GM21526 (cell line): ENCODE measurements at regions not wholly inside any gene's neighbourhood (a gene's known extent, or its start where the extent isn't known, plus 50 kb on each side); places are given as distances from the start of the nearest gene placed in this dataset.

ENCODE experiments used
- ATAC-seq: cut with Tn5 transposase; IDR thresholded peaks from one replicate; pipeline ENCODE4 v1.9.1; 2021; ENCODE audit warnings: moderate library complexity; ENCODE audit not compliant: unreplicated experiment, low FRiP score

DNA sequence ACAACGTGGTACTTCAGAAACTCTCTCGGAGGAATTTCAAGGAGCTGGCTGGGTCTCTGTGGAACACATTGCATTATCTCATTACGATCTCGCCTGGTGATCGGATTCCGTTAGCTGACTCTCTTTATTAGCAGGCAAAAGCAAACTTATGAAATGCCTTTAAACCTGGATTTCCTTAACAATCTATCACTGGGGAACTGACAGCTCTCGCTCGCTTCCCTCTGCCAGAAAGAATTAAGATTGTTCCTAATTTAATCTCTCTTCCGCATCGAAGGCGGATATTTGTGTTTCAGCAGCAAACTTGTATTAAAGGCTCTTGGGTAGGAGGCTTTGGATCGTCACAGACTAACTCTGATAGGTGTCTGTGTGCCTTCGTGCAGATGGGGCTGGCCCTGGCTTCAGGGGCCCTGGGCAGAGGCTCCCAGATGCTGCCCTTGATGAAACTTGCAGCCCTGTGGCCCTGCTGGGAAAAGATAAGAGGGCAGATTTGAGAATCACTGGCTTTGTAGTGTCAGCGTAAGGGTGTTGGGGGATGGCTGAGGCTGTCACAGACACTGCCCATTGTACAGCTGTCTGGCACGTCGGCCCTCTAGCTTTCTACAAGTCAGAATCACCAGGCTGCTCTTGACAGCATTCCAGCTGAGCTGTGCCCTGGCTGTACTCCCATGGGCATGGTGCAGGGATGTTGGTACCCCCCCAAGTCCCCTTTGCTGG is 162.2 kb upstream of the NECTIN1 start:
- ATAC-seq: no peak

DNA sequence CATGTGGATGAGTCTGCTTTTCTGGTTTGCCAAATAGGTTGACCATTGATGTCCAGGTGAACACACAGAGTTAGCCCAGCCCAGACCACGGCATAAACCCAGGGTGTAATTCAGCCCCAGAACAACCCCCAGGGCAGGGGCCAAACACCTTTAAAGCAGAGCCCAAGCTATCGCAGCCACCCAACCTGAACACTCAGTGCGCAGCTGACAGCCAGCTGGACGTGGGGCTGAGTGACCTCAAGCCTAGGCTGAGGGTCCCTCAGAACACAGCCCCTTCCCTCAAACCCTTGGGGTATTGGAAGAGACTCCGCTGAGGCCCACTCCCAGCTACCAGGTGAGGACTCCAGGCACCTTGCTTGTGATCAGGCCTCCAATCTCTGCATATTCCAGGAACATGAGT is 161.5 kb upstream of the NECTIN1 start:
- ATAC-seq: no peak

DNA sequence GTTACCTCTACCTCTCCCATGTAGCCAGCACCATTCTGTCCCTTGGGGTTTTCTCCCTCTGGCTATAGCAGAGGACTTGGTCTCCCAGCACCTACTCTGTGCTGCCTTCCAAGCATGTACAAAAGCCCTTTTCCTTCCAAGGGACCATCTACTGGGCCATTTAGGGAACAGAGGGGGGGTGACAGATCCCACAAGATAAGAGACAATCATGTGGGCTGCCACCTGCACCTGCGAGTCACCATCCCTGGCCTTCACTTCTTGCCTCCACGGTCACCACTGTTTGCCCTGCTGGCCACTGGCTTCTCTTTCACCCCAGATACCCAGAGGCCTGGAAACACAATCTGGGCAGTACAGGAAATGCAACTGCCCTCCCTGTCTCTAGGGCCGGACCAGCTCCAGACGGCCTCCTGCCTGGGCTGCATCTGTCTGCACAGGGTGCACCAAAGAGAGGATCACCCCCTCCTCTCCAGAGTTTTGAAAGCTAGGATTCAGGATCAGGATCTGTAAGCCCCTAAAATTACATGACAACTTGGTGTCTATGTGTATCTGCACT is 160.8 kb upstream of the NECTIN1 start:
- ATAC-seq: no peak

DNA sequence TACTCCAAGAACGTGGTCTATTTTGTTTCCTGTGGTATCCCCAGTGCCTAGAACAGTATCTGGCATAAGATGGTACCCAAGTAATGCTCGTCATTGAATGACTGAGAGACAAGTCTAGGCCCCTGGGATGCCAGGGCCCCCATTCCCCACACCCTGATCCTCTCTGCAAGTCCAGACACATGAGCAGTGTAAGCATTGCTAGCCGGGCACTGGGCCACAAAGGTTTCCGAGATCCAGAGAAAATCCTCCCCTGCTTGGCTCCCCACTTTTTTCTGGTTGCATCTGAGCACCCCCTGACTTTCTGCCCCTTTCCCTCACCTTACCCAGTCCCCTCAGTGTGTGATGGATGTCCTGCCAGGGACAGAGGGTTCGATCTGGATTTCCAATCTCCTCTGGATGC is 160.1 kb upstream of the NECTIN1 start:
- ATAC-seq: no peak

- ATAC-seq: no peak
Observed at GRCh38 chr11:119888119-119888518, 159.1 kb upstream of the NECTIN1 start.

GRCh38 chr11:119886667-119887230 is 157.7 kb upstream of the NECTIN1 start:
- no peak for ATAC-seq

GRCh38 chr11:119885861-119886567 is 157.0 kb upstream of the NECTIN1 start:
- ATAC-seq: no peak

DNA sequence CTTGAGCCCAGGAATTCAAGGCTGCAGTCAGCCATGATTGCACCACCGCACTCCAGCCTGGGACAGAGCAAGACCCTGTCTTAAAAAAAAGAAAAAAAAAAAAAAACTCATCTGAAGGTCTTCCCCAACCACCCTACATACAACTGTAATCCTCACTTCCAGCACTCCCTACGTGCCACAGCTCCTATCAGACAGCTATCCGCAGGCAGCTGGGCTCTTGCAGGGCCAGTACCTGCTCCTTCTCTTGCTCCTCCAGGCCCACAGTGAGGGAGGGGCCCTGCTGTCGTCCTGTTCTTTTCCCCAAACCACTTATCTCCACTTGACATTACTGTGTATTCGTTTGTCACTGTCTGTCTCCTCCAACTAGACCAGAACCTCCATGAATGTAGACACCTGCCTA is 156.1 kb upstream of the NECTIN1 start:
- ATAC-seq: no peak

DNA sequence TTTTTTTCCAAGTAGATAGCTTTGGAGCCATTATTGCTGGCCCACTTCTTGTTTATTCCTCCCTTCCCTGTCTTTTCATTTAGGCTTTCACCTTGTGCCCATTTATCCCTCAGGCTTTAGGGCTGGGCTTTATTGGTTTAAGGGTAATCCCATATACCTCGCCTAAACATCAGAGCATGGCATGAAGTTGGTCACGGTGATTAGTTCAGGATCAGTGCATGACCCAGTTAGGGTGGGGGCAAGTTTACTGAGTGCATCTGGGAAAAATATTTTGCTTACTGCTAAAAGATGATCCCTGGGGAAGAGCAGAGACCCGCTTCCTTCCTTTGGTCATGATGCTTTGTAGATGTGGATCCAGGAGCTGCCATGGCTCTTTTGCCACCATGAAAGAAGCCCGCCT is 153.3 kb upstream of the NECTIN1 start:
- ATAC-seq: no peak

GRCh38 chr11:119880873-119881272 is 151.9 kb upstream of the NECTIN1 start:
- ATAC-seq: no peak

DNA sequence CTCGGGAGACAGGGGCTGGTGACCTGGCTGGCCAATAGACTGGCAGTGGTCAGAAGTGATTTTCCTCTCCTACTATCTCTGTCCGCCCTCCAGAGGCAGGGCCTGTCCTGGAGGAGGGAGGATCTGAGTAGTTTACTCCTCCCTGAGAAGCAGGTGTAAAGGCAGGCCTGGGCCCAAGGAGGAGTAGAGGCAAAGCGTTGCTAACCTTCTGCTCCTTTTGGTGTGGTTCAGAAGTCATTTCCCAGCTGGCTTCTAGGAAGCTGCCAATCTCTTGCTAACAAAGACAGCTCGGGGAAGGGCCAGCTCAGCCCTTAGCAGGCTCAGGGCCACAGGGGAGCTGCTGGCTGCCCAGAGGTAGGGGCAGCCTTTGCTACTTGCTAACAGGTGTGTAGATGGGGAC is 151.1 kb upstream of the NECTIN1 start:
- ATAC-seq: no peak

DNA sequence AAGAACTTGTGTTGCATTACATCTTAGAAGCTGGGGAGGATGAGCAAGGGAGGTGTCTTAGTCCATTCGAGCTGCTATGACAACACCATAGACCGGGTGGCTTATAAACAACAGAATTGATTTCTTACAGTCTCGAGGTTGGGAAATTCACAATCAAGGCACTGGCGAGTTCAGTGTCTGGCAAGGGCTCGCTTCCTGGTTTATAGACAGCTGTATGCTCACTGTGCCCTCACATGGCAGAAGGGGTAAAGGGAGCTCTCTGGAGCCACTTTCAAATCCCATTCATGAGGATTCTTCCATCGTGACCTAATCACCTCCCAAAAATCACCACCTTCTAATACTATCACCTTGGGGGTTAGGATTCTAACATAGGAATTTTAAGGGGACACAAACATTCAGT is 150.0 kb upstream of the NECTIN1 start:
- ATAC-seq: no peak

DNA sequence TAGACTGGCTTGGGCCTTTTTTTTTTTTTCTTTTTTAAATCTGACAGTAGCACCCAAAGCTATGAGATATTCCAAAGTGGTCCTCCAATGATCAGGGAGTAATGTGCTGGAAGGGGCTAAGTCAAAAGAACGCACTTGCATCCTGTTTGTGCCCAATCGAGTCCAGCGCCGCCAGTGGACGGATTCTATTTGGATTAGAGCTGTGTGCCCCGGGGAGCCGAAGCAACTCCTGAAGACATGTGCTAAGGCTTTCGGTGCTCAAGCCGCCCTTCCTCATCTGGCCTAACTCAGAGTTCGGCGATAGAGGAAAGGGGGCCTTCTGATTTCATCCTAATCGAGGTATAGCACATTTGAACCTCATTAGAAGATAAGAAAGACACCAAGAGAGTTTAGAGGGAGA is 147.8 kb upstream of the NECTIN1 start:
- no peak for ATAC-seq

GRCh38 chr11:119875841-119876600 is 147.0 kb upstream of the NECTIN1 start:
- no peak for ATAC-seq

DNA sequence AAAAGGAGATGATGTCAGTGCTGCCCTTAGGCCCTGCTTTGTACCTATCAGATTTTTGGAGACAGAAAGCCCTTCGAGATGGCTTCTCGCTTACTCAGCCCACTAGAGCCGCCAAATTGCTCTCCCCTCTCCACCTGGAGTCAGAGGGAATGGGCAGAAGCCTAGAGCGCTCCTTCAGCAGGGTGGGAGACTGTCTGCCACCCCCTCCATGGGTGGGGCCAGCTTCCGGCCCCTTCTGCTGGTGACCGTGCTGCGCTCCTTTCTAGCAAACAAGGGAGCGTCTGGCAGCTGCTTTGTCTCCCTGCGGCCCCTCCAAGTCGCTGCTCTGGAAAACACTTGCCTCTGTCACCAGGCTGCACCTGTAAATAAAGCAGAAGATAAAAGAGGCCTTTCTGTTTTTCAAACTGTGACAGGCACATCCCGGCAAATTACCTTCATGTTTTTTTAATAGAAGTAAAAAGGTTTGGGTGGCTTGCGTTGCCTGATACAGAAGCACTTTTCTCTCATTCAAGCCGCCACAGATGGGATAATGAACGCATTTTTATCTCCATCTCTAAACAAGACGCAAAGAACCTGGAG is 145.7 kb upstream of the NECTIN1 start:
- ATAC-seq: no peak

DNA sequence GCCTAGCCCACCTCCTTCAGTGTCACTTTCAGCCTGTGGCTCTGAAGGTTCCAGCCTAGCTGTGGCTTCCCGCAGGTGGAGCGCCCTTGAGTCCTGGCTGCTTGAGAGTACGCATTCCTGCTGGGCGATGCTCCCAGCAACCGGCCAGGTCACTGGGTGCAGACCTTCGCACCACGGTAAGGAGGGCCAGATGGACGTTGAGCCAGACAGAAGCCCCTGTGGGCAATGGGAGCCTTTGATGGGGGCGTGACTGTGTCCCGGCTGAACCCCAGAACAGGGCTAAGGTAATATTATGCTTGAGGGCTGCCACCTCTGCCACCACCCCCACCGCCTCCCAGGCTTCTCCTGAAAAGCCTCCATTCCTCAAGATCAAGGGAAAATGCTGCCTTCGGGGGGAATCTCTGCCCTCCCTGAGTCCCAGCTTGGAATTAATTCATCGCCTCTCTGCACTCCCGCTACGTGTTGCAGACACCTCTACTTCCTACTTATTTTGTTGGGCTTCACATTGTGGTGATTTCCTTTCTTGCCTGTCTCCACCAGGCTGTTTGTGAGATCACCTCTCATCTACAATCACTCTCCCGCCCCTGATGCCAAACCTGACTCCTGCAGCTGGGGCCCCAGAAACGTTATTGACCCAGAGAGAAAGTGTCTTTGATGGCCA is 144.9 kb upstream of the NECTIN1 start:
- no peak for ATAC-seq

GRCh38 chr11:119872611-119873310 is 143.8 kb upstream of the NECTIN1 start:
- no peak for ATAC-seq

DNA sequence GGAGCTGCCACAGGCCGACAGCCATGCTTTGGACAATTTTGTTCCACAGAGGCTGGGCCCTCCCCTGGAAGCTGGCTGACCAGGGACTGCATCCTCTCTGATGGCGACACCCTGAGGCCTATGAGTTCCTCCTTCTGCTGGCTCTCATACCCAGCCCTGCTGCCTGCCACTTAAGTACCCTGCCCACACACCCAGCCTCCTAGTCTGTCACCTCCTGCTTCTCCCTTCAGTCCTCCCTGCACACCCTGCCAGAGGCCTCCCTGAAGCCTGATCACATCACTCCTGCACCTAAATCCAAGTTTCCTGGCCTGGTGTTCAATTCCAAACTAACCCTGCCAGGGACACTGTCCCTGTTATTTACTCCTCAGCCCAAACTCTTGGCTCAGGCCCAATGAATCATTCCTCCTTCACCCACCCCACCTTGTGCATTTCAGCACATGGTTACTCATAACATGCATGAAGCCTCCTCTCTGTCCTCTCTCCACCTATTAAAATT is 136.7 kb upstream of the NECTIN1 start:
- no peak for ATAC-seq

DNA sequence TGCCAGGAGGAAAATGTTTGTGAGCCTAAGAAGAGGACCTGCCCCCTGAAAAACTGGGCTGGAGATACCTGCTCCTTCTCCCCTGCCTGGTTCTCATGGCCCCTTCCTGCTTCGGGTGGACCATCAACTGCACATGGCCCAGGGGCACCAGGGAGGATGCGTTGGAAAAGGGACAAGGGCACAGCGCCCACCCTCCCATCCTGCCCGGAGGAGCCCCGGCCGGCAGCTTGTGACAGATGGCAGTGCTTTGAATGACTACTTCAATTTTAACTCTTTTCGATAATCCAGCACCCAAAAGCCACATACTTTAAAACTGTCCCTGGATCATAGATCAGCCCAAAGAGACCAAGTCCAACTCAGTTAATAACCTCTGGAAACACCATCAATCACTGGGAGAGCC is 135.8 kb upstream of the NECTIN1 start:
- ATAC-seq: no peak
